ENCODE measurements at regions not wholly inside any gene's neighbourhood (a gene's known extent, or its start where the extent isn't known, plus 50 kb on each side); places are given as distances from the start of the nearest gene placed in this dataset.

DNA sequence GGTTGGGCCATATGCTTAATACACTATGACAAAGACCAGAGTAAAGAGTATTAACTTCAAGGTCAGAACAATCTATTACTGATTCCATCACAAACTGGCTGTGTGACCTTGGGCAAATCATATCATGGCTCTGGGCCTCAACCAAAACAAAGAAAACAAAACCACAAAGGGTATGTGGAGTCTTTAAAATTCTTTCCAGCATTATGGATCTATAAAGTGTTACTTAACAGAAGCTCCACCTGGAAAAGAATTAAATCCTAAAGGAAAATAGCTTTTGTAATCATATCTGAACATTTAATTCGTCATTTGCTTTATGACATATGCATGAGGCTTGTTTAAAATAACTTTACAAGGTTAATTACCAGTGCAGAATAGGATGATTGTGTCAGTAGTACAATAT is 265.5 kb downstream of the SATB1 start:
- no peak overlapping the region for H3K4me3 ChIP-seq (ENCODE audit: low read depth, low read length)
- TF ChIP-seq, protein P1, sequence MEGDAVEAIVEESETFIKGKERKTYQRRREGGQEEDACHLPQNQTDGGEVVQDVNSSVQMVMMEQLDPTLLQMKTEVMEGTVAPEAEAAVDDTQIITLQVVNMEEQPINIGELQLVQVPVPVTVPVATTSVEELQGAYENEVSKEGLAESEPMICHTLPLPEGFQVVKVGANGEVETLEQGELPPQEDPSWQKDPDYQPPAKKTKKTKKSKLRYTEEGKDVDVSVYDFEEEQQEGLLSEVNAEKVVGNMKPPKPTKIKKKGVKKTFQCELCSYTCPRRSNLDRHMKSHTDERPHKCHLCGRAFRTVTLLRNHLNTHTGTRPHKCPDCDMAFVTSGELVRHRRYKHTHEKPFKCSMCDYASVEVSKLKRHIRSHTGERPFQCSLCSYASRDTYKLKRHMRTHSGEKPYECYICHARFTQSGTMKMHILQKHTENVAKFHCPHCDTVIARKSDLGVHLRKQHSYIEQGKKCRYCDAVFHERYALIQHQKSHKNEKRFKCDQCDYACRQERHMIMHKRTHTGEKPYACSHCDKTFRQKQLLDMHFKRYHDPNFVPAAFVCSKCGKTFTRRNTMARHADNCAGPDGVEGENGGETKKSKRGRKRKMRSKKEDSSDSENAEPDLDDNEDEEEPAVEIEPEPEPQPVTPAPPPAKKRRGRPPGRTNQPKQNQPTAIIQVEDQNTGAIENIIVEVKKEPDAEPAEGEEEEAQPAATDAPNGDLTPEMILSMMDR (IDR thresholded peaks at IDR 0.05; ENCODE audit: low read depth, low read length), result no peak

DNA sequence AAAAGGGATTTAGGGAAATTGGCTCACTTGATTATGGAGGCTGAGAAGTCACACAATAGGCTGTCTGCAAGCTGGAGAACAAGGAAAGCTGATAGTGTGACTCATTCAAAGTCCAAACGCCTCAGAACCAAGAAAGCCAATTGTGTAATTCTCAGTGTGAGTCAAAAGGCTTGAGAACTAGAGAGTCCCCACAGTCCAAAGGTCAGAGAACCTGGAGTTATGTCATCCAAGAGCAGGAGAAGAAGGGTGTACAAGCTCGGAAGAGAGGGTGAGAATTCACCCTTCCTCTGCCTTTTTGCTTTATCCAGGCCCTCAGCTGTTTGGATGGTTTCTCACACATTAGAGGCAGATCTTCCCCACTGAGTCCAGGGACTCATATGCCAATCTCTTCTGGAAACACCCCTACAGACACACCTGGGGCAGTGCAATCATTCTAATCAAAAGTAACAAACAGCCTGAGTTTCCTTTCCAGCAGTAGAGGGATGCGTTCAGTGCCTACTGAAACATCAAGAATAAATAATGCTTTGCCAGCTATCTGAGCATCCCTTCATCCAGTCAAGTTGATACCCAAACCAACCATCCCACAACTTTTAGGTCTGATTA is 271.5 kb downstream of the SATB1 start:
- no peak overlapping the region for H3K4me3 ChIP-seq (ENCODE audit: low read depth, low read length)
- TF ChIP-seq, protein P1 (IDR thresholded peaks at IDR 0.05; ENCODE audit: low read depth, low read length), result no peak

DNA sequence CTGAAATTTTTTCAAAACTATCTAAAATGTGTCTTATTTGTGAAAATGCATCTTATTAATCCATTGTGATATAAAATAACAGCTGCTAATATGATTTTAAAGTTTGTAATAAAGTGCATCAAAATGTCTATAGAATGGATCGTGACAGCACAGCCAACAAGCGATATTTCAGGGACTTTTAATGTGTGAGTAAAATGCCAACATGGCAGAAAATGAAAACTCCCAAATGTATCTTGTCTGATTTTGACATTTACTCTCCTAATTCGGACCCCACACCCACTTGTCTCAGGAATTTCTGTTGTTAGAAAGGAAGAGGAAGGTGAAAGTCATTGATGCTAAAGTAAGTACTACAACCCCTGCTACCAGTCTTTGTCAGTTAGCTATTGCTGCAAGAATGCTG is 273.9 kb downstream of the SATB1 start:
- TF ChIP-seq, protein P1 (IDR thresholded peaks at IDR 0.05; ENCODE audit: low read depth, low read length), result no peak
- no peak overlapping the region for H3K4me3 ChIP-seq (ENCODE audit: low read depth, low read length)

DNA sequence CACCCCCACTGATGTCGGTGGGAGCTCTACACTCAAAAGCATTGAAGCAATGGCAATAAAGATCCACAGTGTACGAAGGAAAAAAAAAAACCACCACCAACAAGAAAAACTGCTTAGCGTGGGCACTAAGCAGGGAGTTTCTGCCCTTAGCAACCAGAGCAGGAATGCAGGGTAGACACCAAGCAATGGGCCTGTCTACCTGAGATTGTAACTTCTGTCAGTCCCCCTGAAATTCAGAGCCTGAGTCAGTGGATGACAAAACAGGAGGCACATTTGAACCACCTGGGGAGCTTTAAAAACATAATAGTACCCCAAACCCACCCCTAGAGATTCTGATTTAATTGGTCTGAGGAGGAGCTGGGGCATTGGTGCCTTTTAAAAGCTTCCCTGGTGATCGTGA is 275.2 kb downstream of the SATB1 start:
- no peak overlapping the region for H3K4me3 ChIP-seq (ENCODE audit: low read depth, low read length)

DNA sequence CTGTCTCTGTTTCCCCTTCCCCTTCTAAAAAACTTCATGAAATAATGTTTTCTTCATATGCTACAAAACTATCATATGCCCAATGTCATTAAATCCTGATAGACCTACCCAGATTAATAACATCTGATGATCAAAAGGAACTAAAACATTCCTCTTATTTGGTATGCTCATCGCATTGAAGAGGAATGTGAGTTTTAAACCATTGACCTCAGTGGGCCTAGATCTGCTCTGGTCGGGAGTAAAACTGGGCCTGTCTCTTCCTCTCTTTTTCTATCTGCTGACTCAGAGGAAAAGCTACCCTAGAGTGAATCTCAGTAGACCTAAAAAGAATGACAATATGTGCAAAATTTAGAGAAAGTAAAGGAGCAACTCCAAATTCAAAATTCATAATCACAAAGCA is 275.8 kb downstream of the SATB1 start:
- TF ChIP-seq, protein P1 (IDR thresholded peaks at IDR 0.05; ENCODE audit: low read depth, low read length), result no peak
- H3K4me3 ChIP-seq (ENCODE audit: low read depth, low read length), result no peak overlapping the region

More for the DNA sequence above, 275.2 kb downstream of the SATB1 start:
- TF ChIP-seq, protein P1 (IDR thresholded peaks at IDR 0.05; ENCODE audit: low read depth, low read length), result no peak

- no peak overlapping the region for H3K4me3 ChIP-seq (ENCODE audit: low read depth, low read length)
- TF ChIP-seq, protein P1 (IDR thresholded peaks at IDR 0.05; ENCODE audit: low read depth, low read length), result no peak
These were observed 280.6 kb downstream of the SATB1 start for GRCh38 chr3:18144571-18144970.

DNA sequence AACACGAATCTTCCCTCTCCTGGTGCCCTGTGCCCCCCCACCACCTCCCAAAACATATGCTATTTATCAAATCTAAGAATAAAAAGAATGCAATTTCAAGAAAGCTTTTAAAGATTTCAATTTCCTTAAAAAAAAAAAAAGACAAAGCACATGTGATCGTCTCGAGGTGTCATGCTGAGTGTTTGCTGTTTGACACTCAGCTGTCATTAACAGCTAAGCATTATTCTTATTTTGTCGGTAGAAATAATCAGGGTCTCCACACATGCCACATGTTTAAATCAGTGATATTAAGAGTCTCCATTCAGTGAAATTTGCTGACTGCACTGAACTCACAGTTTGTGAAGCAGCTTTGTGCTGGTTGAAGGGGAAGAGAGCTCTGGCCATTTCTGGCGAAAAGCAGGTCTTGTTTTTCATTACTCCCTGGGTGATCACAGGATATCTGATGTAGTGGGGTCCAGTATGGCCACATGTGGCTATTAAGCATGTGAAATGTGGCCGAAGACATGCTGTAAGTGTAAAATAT is 281.8 kb downstream of the SATB1 start:
- H3K4me3 ChIP-seq (ENCODE audit: low read depth, low read length), result no peak overlapping the region
- TF ChIP-seq, protein P1 (IDR thresholded peaks at IDR 0.05; ENCODE audit: low read depth, low read length), result no peak

Measured in WI38 (cell line).